Activated B cell treated with CpG ODN at 0.5 μM for 24 hours (primary cell): ENCODE measurements at regions not wholly inside any gene's neighbourhood (a gene's known extent, or its start where the extent isn't known, plus 50 kb on each side); places are given as distances from the start of the nearest gene placed in this dataset.
"Not testable (repeated sequence)": the region's sequence is repeated elsewhere in the genome, so short reads cannot be mapped to it uniquely, and the experiment has no call there.

Experiments used
- ATAC-seq: fragments of 200-7000 bp; cut with Tn5 transposase; one replicate; pipeline ENCODE4 v1.10.0; 2021; ENCODE audit warnings: low read depth, mild to moderate bottlenecking, moderate library complexity
- CTCF ChIA-PET: fragments of 350-600 bp; sonication (Branson Sonifier 250); formaldehyde crosslinking; loops from one replicate; lab custom pipeline; 2021; ENCODE audit warnings: antibody characterized with exemption; lab: Charles Lee
- POLR2A ChIA-PET: fragments of 350-600 bp; sonication (Branson Sonifier 250); formaldehyde crosslinking; loops from one replicate; lab custom pipeline; 2021; ENCODE audit warnings: antibody characterized with exemption; lab: Charles Lee
- DNase-seq: peaks from one replicate; pipeline ENCODE4 v3.0.0; 2022
- H3K27ac Mint-ChIP-seq: one replicate; pipeline ENCODE4 v1.8.0; 2020; ENCODE audit warnings: mixed read lengths
- H3K27me3 Mint-ChIP-seq: one replicate; pipeline ENCODE4 v1.8.0; 2021; ENCODE audit warnings: mixed read lengths
- H3K36me3 Mint-ChIP-seq: one replicate; pipeline ENCODE4 v1.8.0; 2021; ENCODE audit warnings: low read depth, mixed read lengths
- H3K4me1 Mint-ChIP-seq: one replicate; pipeline ENCODE4 v1.8.0; 2021; ENCODE audit warnings: mixed read lengths
- H3K4me3 Mint-ChIP-seq: one replicate; pipeline ENCODE4 v1.8.0; 2020; ENCODE audit warnings: mild to moderate bottlenecking, mixed read lengths
- H3K9me3 Mint-ChIP-seq: one replicate; pipeline ENCODE4 v1.8.0; 2020; ENCODE audit warnings: mixed read lengths
- CTCF ChIP-seq: fragments of 200-600 bp; IDR thresholded peaks from one replicate; pipeline ENCODE4 v1.8.0; 2022; ENCODE audit warnings: antibody characterized with exemption, mild to moderate bottlenecking
- intact Hi-C: fragments of 100-400 bp; cut with micrococcal nuclease; formaldehyde crosslinking; loops from one replicate; pipeline ENCODE4 v1.15.1; 2024

- no peaks in the 10 kb centered on the region for H3K27me3 Mint-ChIP-seq
- no peak overlapping the region for H3K4me3 Mint-ChIP-seq
- no peak for TF ChIP-seq CTCF
- intact Hi-C loops, result no loop called here
- no peak overlapping the region for H3K27ac Mint-ChIP-seq
- no peaks in the 10 kb centered on the region for H3K9me3 Mint-ChIP-seq
- DNase-seq (no peak), ATAC-seq (no peak)
- ChIA-PET CTCF (no interaction called here), POLR2A (no interaction called here)
- no peaks in the 10 kb centered on the region for H3K4me1 Mint-ChIP-seq
- H3K36me3 Mint-ChIP-seq, result no peaks in the 10 kb centered on the region
These were observed 179.6 kb downstream of the TBC1D2B start for GRCh38 chr15:77897896-77898406.

GRCh38 chr15:77897113-77897895, 180.2 kb downstream of the TBC1D2B start:
- CTCF ChIA-PET, POLR2A ChIA-PET, H3K9me3 Mint-ChIP-seq, H3K4me1 Mint-ChIP-seq, H3K27ac Mint-ChIP-seq, H3K36me3 Mint-ChIP-seq, DNase-seq, H3K4me3 Mint-ChIP-seq, H3K27me3 Mint-ChIP-seq, intact Hi-C loops, ATAC-seq: not testable (repeated sequence)

- POLR2A ChIA-PET, H3K27me3 Mint-ChIP-seq, intact Hi-C loops, H3K36me3 Mint-ChIP-seq, H3K4me3 Mint-ChIP-seq, H3K9me3 Mint-ChIP-seq, ATAC-seq, DNase-seq, H3K27ac Mint-ChIP-seq, CTCF ChIA-PET, H3K4me1 Mint-ChIP-seq: not testable (repeated sequence)
These were observed 181.1 kb downstream of the TBC1D2B start for GRCh38 chr15:77896147-77897112.

- intact Hi-C loops, result no loop called here
- no peak overlapping the region for H3K4me3 Mint-ChIP-seq
- TF ChIP-seq CTCF, result no peak
- no peaks in the 10 kb centered on the region for H3K36me3 Mint-ChIP-seq
- H3K9me3 Mint-ChIP-seq, result no peaks in the 10 kb centered on the region
- H3K4me1 Mint-ChIP-seq, result peaks cover 9% of the 10 kb centered on the region
- DNase-seq, result no peak
- ChIA-PET CTCF (no interaction called here), POLR2A (no interaction called here)
- ATAC-seq, result no peak
- no peak overlapping the region for H3K27ac Mint-ChIP-seq
- H3K27me3 Mint-ChIP-seq, result peaks cover 1% of the 10 kb centered on the region
These were observed 181.8 kb downstream of the TBC1D2B start for GRCh38 chr15:77895742-77896141.

- H3K4me3 Mint-ChIP-seq, intact Hi-C loops, CTCF ChIA-PET, POLR2A ChIA-PET, DNase-seq, H3K27me3 Mint-ChIP-seq, H3K36me3 Mint-ChIP-seq, H3K27ac Mint-ChIP-seq, H3K9me3 Mint-ChIP-seq, ATAC-seq, H3K4me1 Mint-ChIP-seq: not testable (repeated sequence)
These were observed 182.4 kb downstream of the TBC1D2B start for GRCh38 chr15:77895145-77895544.

- POLR2A ChIA-PET, H3K27me3 Mint-ChIP-seq, CTCF ChIA-PET, H3K4me1 Mint-ChIP-seq, intact Hi-C loops, H3K4me3 Mint-ChIP-seq, ATAC-seq, DNase-seq, H3K36me3 Mint-ChIP-seq, H3K9me3 Mint-ChIP-seq, H3K27ac Mint-ChIP-seq: not testable (repeated sequence)
These were observed 183.6 kb downstream of the TBC1D2B start for GRCh38 chr15:77893671-77894640.

- POLR2A ChIA-PET, H3K4me3 Mint-ChIP-seq, ATAC-seq, H3K27ac Mint-ChIP-seq, H3K9me3 Mint-ChIP-seq, CTCF ChIA-PET, H3K4me1 Mint-ChIP-seq, H3K36me3 Mint-ChIP-seq, DNase-seq, H3K27me3 Mint-ChIP-seq, intact Hi-C loops: not testable (repeated sequence)
These were observed 184.3 kb downstream of the TBC1D2B start for GRCh38 chr15:77893246-77893645.
